Activated B cell treated with CpG ODN at 0.5 μM for 24 hours (primary cell): ENCODE measurements at regions not wholly inside any gene's neighbourhood (a gene's known extent, or its start where the extent isn't known, plus 50 kb on each side); places are given as distances from the start of the nearest gene placed in this dataset.

Source experiments
- ATAC-seq: fragments of 200-7000 bp; cut with Tn5 transposase; one replicate; pipeline ENCODE4 v1.10.0; 2021; ENCODE audit warnings: low read depth, mild to moderate bottlenecking, moderate library complexity
- CTCF ChIA-PET: fragments of 350-600 bp; sonication (Branson Sonifier 250); formaldehyde crosslinking; loops from one replicate; lab custom pipeline; 2021; ENCODE audit warnings: antibody characterized with exemption; lab: Charles Lee
- POLR2A ChIA-PET: fragments of 350-600 bp; sonication (Branson Sonifier 250); formaldehyde crosslinking; loops from one replicate; lab custom pipeline; 2021; ENCODE audit warnings: antibody characterized with exemption; lab: Charles Lee
- DNase-seq: peaks from one replicate; pipeline ENCODE4 v3.0.0; 2022
- H3K27ac Mint-ChIP-seq: one replicate; pipeline ENCODE4 v1.8.0; 2020; ENCODE audit warnings: mixed read lengths
- H3K27me3 Mint-ChIP-seq: one replicate; pipeline ENCODE4 v1.8.0; 2021; ENCODE audit warnings: mixed read lengths
- H3K36me3 Mint-ChIP-seq: one replicate; pipeline ENCODE4 v1.8.0; 2021; ENCODE audit warnings: low read depth, mixed read lengths
- H3K4me1 Mint-ChIP-seq: one replicate; pipeline ENCODE4 v1.8.0; 2021; ENCODE audit warnings: mixed read lengths
- H3K4me3 Mint-ChIP-seq: one replicate; pipeline ENCODE4 v1.8.0; 2020; ENCODE audit warnings: mild to moderate bottlenecking, mixed read lengths
- H3K9me3 Mint-ChIP-seq: one replicate; pipeline ENCODE4 v1.8.0; 2020; ENCODE audit warnings: mixed read lengths
- intact Hi-C: fragments of 100-400 bp; cut with micrococcal nuclease; formaldehyde crosslinking; loops from one replicate; pipeline ENCODE4 v1.15.1; 2024
- TF ChIP-seq, protein P1 (sequence below): fragments of 200-600 bp; IDR thresholded peaks from one replicate; pipeline ENCODE4 v1.8.0; 2022; ENCODE audit warnings: antibody characterized with exemption, mild to moderate bottlenecking

DNA sequence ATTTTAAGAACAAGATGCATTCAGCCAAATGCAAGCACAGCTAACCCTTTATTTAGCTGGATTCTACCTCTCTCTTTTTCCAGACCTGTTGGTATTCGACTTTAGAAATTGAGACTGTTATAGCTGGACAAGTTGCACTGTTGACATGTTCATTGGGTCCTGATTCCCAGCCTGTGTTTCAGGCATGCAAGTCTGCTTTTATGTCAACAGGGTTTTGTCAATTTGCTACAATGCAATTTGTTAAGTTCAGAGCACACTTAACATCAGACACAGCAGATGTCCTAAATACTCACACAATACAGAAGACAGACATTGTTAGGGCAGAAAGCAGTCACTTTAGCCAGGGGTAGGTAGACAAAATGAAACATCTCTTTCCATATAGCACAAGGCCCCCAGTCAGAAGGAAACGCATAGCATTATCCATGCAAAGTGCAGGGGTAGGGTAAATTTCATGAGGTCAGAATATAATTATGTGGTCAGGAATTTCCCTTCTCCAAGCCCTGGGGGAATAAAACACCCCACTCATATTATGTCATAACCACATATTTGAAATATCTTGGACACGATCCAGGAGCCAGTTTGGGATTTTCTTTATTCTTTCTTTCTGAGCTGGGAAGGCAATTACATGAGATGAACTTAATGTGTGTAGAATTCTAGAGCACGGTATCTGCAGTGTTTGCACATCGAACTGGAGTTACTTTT, 504.1 kb downstream of the NTRK3 start:
- ATAC-seq (no peak), DNase-seq (no peak)
- intact Hi-C loops: no loop called here
- Mint-ChIP-seq H3K4me1 (no peaks in the 10 kb centered on the region), H3K36me3 (no peaks in the 10 kb centered on the region), H3K27me3 (no peaks in the 10 kb centered on the region), H3K9me3 (peaks cover 2% of the 10 kb centered on the region), H3K4me3 (no peak overlapping the region), H3K27ac (no peak overlapping the region)
- CTCF ChIA-PET: no interaction called here
- POLR2A ChIA-PET: no interaction called here
- TF ChIP-seq, protein P1, sequence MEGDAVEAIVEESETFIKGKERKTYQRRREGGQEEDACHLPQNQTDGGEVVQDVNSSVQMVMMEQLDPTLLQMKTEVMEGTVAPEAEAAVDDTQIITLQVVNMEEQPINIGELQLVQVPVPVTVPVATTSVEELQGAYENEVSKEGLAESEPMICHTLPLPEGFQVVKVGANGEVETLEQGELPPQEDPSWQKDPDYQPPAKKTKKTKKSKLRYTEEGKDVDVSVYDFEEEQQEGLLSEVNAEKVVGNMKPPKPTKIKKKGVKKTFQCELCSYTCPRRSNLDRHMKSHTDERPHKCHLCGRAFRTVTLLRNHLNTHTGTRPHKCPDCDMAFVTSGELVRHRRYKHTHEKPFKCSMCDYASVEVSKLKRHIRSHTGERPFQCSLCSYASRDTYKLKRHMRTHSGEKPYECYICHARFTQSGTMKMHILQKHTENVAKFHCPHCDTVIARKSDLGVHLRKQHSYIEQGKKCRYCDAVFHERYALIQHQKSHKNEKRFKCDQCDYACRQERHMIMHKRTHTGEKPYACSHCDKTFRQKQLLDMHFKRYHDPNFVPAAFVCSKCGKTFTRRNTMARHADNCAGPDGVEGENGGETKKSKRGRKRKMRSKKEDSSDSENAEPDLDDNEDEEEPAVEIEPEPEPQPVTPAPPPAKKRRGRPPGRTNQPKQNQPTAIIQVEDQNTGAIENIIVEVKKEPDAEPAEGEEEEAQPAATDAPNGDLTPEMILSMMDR: no peak

DNA sequence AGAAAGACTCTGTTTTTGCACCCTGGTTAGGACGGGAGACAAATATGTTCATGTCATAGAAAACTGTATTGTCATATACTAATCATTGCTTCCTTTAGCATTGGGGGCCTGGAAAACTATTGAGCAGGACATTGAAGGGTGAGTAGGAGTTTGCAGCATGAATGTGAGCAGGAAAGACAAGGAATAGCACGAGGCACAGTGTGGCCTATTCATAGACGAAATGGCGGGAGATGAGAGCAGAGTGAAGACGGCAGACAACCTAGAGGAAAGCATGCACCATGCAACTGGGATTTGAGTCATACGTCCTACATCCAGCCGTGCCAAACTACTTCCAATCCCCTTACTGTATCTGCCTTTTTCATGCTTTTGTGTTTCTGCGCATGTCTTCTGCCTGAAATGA, 508.1 kb downstream of the NTRK3 start:
- H3K27ac Mint-ChIP-seq: no peak overlapping the region
- H3K4me1 Mint-ChIP-seq: no peaks in the 10 kb centered on the region
- ATAC-seq (no peak), DNase-seq (no peak)
- no peaks in the 10 kb centered on the region for H3K27me3 Mint-ChIP-seq
- no peak overlapping the region for H3K4me3 Mint-ChIP-seq
- ChIA-PET POLR2A (no interaction called here), CTCF (no interaction called here)
- intact Hi-C loops: no loop called here
- TF ChIP-seq, protein P1: no peak
- no peaks in the 10 kb centered on the region for H3K9me3 Mint-ChIP-seq
- H3K36me3 Mint-ChIP-seq: no peaks in the 10 kb centered on the region

DNA sequence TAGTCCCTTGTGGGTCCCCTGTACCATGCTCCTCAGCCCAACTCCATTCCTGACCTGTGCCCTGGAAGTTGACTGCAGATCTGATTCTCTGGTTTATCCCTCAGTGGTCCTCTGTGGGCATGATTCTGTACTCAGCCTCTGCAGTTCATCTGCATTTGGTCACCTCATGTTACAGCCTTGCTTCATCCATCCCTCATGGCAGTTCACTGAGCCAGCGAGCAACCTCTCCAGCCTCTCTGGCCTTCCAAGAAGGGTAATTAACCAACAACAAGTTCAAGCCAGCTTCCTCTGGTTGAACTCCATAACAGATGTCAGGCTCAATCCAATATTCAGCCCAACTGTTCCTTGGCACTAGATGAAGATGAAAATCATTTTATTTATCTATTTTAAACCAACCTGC, 509.5 kb downstream of the NTRK3 start:
- no peak overlapping the region for H3K27ac Mint-ChIP-seq
- no peak for ATAC-seq

DNA sequence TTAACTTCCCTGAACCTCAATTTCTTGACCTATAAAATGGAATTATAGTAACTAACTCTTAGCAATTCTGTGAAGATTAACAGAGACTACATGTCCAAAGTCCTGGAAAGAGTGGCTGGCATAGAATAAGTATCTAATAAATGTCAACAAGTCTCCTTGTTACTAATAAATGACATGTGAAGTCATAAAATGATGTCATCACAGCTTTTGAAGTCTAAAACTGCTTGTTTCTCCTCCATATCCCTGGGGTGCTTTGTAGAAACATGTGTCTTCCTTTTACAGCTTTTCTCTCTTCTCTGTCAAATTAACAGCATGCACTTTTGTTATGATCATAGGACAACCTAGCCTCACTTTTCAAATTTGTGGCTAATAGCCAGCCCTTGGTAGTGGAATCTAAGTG, 510.2 kb downstream of the NTRK3 start:
- H3K27ac Mint-ChIP-seq: no peak overlapping the region
- H3K4me1 Mint-ChIP-seq: no peaks in the 10 kb centered on the region
- TF ChIP-seq, protein P1: no peak
- ChIA-PET POLR2A (no interaction called here), CTCF (no interaction called here)
- H3K36me3 Mint-ChIP-seq: no peaks in the 10 kb centered on the region
- intact Hi-C loops: no loop called here
- no peaks in the 10 kb centered on the region for H3K9me3 Mint-ChIP-seq
- DNase-seq (no peak), ATAC-seq (no peak)
- H3K27me3 Mint-ChIP-seq: no peaks in the 10 kb centered on the region
- H3K4me3 Mint-ChIP-seq: no peak overlapping the region

More for the DNA sequence above, 509.5 kb downstream of the NTRK3 start:
- intact Hi-C loops: no loop called here
- Mint-ChIP-seq H3K36me3 (no peaks in the 10 kb centered on the region), H3K4me3 (no peak overlapping the region), H3K27me3 (no peaks in the 10 kb centered on the region), H3K9me3 (no peaks in the 10 kb centered on the region), H3K4me1 (no peaks in the 10 kb centered on the region)
- TF ChIP-seq, protein P1: no peak
- CTCF ChIA-PET: no interaction called here
- no peak for DNase-seq
- POLR2A ChIA-PET: no interaction called here

DNA sequence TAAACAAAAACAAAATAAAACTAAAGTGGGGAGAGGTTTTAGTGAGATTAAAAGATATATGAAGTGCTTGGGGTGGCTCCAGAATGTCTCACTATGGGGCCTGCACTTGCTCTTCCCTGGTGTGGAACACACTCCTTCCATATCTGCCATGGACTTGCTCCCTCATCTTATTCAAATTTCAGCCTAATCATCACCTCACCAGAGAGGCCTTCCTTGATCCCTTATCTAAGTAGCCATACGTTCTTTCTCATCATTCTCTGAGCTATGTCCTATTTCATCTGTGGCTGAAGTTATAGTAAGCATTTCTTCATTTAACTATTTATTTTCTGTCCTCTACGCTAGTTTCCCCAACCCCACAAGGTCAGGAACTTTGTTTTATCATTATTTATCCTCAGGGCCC, 511.7 kb downstream of the NTRK3 start:
- ATAC-seq: no peak
- no peaks in the 10 kb centered on the region for H3K27me3 Mint-ChIP-seq
- TF ChIP-seq, protein P1: no peak
- intact Hi-C loops: no loop called here
- ChIA-PET CTCF (no interaction called here), POLR2A (no interaction called here)
- H3K36me3 Mint-ChIP-seq: no peaks in the 10 kb centered on the region
- no peaks in the 10 kb centered on the region for H3K9me3 Mint-ChIP-seq
- H3K27ac Mint-ChIP-seq: no peak overlapping the region
- no peaks in the 10 kb centered on the region for H3K4me1 Mint-ChIP-seq
- H3K4me3 Mint-ChIP-seq: no peak overlapping the region
- DNase-seq: no peak
